Heart left ventricle (tissue), 16 donors: ENCODE measurements at regions not wholly inside any gene's neighbourhood (a gene's known extent, or its start where the extent isn't known, plus 50 kb on each side); places are given as distances from the start of the nearest gene placed in this dataset.

Source experiments
- ATAC-seq, 4 donors: fragments of 200-7000 bp; cut with Tn5 transposase; one replicate each; pipeline ENCODE4 v1.9.1; 2020 to 2022; ENCODE audit warnings: moderate library complexity in 4 of 4, mild to moderate bottlenecking in 3 of 4, moderate number of reproducible peaks in 1 of 4
- DNase-seq, 5 donors: peaks; one replicate each; pipeline ENCODE4 v3.0.0-alpha.2; 2020
- H3K27ac ChIP-seq, 12 donors: fragments of 200-600 bp; sonication (generic) in 4 of 12; one replicate each; pipeline versions ENCODE4 v1.5.0 to v1.8.0; 2016 to 2022; ENCODE audit warnings: mild to moderate bottlenecking in 2 of 12
- H3K27me3 ChIP-seq, 9 donors: fragments of 200-600 bp; sonication (generic) in 2 of 9; one replicate each; pipeline versions ENCODE4 v1.5.1 to v1.8.0; 2016 to 2022; ENCODE audit warnings: mild to moderate bottlenecking in 3 of 9
- H3K36me3 ChIP-seq, 9 donors: fragments of 200-600 bp; sonication (generic) in 2 of 9; one replicate each; pipeline versions ENCODE4 v1.5.0 to v1.8.0; 2018 to 2022; ENCODE audit warnings: mild to moderate bottlenecking in 2 of 9
- H3K4me1 ChIP-seq, 12 donors: fragments of 200-600 bp; sonication (generic) in 4 of 12; one replicate each; pipeline versions ENCODE4 v1.5.0 to v1.8.0; 2016 to 2022; ENCODE audit warnings: mild to moderate bottlenecking in 3 of 12
- H3K4me3 ChIP-seq, 12 donors: fragments of 200-600 bp; sonication (generic) in 4 of 12; one replicate each; pipeline versions ENCODE4 v1.5.0 to v1.8.0; 2017 to 2022; ENCODE audit warnings: mild to moderate bottlenecking in 9 of 12, moderate library complexity in 4 of 12
- H3K9me3 ChIP-seq, 12 donors: fragments of 200-600 bp; sonication (generic) in 4 of 12; one replicate each; pipeline versions ENCODE4 v1.5.0 to v1.8.0; 2016 to 2022; ENCODE audit warnings: mild to moderate bottlenecking in 1 of 12
- POLR2A ChIP-seq, 2 donors: fragments of 450-650 bp; IDR thresholded peaks; one replicate each; pipeline ENCODE4 v1.6.1; 2017; ENCODE audit warnings: antibody characterized with exemption in 2 of 2, mild to moderate bottlenecking in 2 of 2, moderate library complexity in 2 of 2
- WGBS, 4 donors: extraction: QIAGEN DNeasy Blood & Tissue Kit in 2 of 4; methylation state at CpG; one replicate each; pipeline versions ENCODE4 v1.1.5 to v1.1.7; 2013 to 2018; 5-methylcytosine and 5-hydroxymethylcytosine counted together
- intact Hi-C, 10 donors: fragments of 100-400 bp; cut with DNase I; formaldehyde crosslinking; loops; one replicate each; pipeline versions ENCODE4 v1.11.1 to v1.14.2; 2022
- TF ChIP-seq, protein P1 (sequence below), 12 donors: fragments of 200-600 bp; sonication (generic) in 4 of 12; IDR thresholded peaks; one replicate each; pipeline versions ENCODE4 v1.5.0 to v1.8.0; 2018 to 2022; ENCODE audit warnings: antibody characterized with exemption in 12 of 12, mild to moderate bottlenecking in 5 of 12
- donor health status: ischemic (EF 13 %, LVEDD 7.1; RV severe dilation, severe dysfunction).
- donor health status: healthy with polysubstance abuse.
- donor health status: DM: no; HTN: yes; CAD: no.
- donor health status: DM: no; HTN: no; CAD: no.
- donor health status: ischemic (EF 25% LVEDD 6.9; RV normal size, moderate dysfunction).
- donor health status: ischemic (EF 25% LVEDD 5.7; RV mildly dilated, moderate dysfunction).
- donor health status: healthy.
- donor health status: DM: yes; HTN: yes; CAD: no.
- donor health status: ischemic (EF 35%, LVEDD 5.7; RV mildly dilated, moderate dysfunction).
- donor health status: nonischemic (EF 11% LVEDD 7.7; RV severe dilation, severe dysfunction).
- donor health status: DM: yes; HTN: yes; CAD: no.
- donor health status: PGD.
- donor health status: ischemic (EF 29% LVEDD 5.4; RV normal size, mild dysfunction).
- donor health status: nonischemic (EF 23%, LVEDD 6.1; RV moderate dilation, normal function).

- no peak for TF ChIP-seq POLR2A (IDR thresholded peaks at IDR 0.05)
- TF ChIP-seq, protein P1, sequence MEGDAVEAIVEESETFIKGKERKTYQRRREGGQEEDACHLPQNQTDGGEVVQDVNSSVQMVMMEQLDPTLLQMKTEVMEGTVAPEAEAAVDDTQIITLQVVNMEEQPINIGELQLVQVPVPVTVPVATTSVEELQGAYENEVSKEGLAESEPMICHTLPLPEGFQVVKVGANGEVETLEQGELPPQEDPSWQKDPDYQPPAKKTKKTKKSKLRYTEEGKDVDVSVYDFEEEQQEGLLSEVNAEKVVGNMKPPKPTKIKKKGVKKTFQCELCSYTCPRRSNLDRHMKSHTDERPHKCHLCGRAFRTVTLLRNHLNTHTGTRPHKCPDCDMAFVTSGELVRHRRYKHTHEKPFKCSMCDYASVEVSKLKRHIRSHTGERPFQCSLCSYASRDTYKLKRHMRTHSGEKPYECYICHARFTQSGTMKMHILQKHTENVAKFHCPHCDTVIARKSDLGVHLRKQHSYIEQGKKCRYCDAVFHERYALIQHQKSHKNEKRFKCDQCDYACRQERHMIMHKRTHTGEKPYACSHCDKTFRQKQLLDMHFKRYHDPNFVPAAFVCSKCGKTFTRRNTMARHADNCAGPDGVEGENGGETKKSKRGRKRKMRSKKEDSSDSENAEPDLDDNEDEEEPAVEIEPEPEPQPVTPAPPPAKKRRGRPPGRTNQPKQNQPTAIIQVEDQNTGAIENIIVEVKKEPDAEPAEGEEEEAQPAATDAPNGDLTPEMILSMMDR (IDR thresholded peaks at IDR 0.05), result no peak
- H3K4me1 ChIP-seq, result peaks cover 0 to 9% (median 0%) of the 10 kb centered on the region in 12 donors
- ATAC-seq (no peak), DNase-seq (no peak)
- no peaks in the 10 kb centered on the region for H3K27me3 ChIP-seq
- no peak overlapping the region for H3K27ac ChIP-seq
- intact Hi-C loops, result no loop called here
- no peaks in the 10 kb centered on the region for H3K36me3 ChIP-seq
- no peak overlapping the region for H3K4me3 ChIP-seq
- H3K9me3 ChIP-seq, result no peaks in the 10 kb centered on the region
- 82 to 86% (median 84%) methylated on average over 2 of the region's 2 CpGs for WGBS, 4 donors
Measured at GRCh38 chr14:71523630-71524319, 408.5 kb upstream of the RGS6 start.

- ATAC-seq, result no peak
- Histone ChIP-seq H3K36me3 (no peaks in the 10 kb centered on the region), H3K4me1 (peaks cover 0 to 9% (median 1%) of the 10 kb centered on the region in 12 donors), H3K27ac (no peak overlapping the region), H3K4me3 (no peak overlapping the region), H3K27me3 (no peaks in the 10 kb centered on the region), H3K9me3 (no peaks in the 10 kb centered on the region)
- 95 to 98% (median 96%) methylated on average over 6 of the region's 6 CpGs for WGBS, 4 donors
- TF ChIP-seq POLR2A (IDR thresholded peaks at IDR 0.05), result no peak
- TF ChIP-seq, protein P1 (IDR thresholded peaks at IDR 0.05), result no peak
- DNase-seq, result no peak
- intact Hi-C loops, result no loop called here
Measured at GRCh38 chr14:71524320-71524982, 407.8 kb upstream of the RGS6 start.

DNA sequence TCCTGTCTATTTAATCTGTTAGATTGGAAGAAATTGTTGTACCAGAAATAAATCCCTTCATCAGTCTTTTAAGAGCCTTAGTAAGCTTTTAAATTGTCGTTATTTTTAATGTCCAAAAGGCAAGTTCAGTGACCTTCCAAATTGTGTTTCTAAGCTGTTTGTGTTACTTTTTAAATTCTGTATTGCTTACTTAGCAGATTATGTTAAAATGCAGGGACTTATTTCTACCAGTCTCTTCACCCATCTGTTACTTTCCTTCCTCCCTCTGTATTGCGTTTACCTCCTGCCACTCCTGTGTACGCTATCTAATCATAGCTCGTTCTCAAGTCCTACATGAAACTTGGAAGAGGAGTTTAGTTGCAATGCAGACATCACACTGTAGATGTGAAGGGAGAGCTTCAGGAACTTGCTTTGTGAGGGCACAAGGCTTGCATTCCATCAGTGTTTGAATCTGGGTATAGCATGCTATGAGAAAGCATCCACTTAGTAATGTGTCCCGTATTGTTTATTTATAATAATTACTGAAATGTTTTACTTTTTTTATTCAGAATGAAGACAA, 406.5 kb upstream of the RGS6 start:
- no peak overlapping the region for H3K27ac ChIP-seq
- DNase-seq (no peak), ATAC-seq (no peak)
- intact Hi-C loops, result no loop called here
- no peaks in the 10 kb centered on the region for H3K36me3 ChIP-seq
- TF ChIP-seq, protein P1 (IDR thresholded peaks at IDR 0.05), result no peak
- TF ChIP-seq POLR2A (IDR thresholded peaks at IDR 0.05), result no peak
- peaks cover 0 to 17% (median 3%) of the 10 kb centered on the region in 12 donors for H3K4me1 ChIP-seq
- no peak overlapping the region for H3K4me3 ChIP-seq
- WGBS, 4 donors, result 71 to 79% (median 76%) methylated on average over 5 of the region's 5 CpGs
- H3K27me3 ChIP-seq, result no peaks in the 10 kb centered on the region
- no peaks in the 10 kb centered on the region for H3K9me3 ChIP-seq

GRCh38 chr14:71526388-71526787, 405.8 kb upstream of the RGS6 start:
- no peaks in the 10 kb centered on the region for H3K9me3 ChIP-seq
- peaks cover 0 to 2% (median 0%) of the 10 kb centered on the region in 9 donors for H3K36me3 ChIP-seq
- no peak overlapping the region for H3K4me3 ChIP-seq
- no peaks in the 10 kb centered on the region for H3K27me3 ChIP-seq
- TF ChIP-seq POLR2A (IDR thresholded peaks at IDR 0.05), result no peak
- TF ChIP-seq, protein P1 (IDR thresholded peaks at IDR 0.05), result no peak
- H3K27ac ChIP-seq, result no peak overlapping the region
- H3K4me1 ChIP-seq, result peaks cover 0 to 21% (median 3%) of the 10 kb centered on the region in 12 donors
- DNase-seq, result no peak
- ATAC-seq, result no peak
- intact Hi-C loops, result no loop called here
- WGBS, 4 donors, result 98 to 100% (median 99%) methylated on average over 3 of the region's 3 CpGs
